Liver (tissue), 8 donors: ENCODE measurements at regions not wholly inside any gene's neighbourhood (a gene's known extent, or its start where the extent isn't known, plus 50 kb on each side); places are given as distances from the start of the nearest gene placed in this dataset.

Source experiments
- DNase-seq: peaks from one replicate; pipeline ENCODE4 v3.0.0-alpha.2; 2017; ENCODE audit warnings: low spot score
- H3K27ac ChIP-seq, 2 donors: one replicate each; pipeline ENCODE4 v1.7.0; 2013; ENCODE audit warnings: inconsistent platforms in 2 of 2, low read length in 2 of 2, control low read depth in 1 of 2, low read depth in 1 of 2, mild to moderate bottlenecking in 1 of 2
- H3K27me3 ChIP-seq, 4 donors: one replicate each; pipeline versions ENCODE4 v1.6.1 to v1.7.0; 2013; ENCODE audit warnings: low read length in 3 of 4, inconsistent platforms in 1 of 4, mild to moderate bottlenecking in 1 of 4, moderate library complexity in 1 of 4; ENCODE audit not compliant: control insufficient read depth in 4 of 4, insufficient read depth in 4 of 4
- H3K36me3 ChIP-seq, 4 donors: one replicate each; pipeline versions ENCODE4 v1.6.1 to v1.7.0; 2013; ENCODE audit warnings: low read length in 3 of 4, mild to moderate bottlenecking in 3 of 4, low read depth in 1 of 4, moderate library complexity in 1 of 4; ENCODE audit not compliant: control insufficient read depth in 4 of 4, insufficient read depth in 3 of 4
- H3K4me1 ChIP-seq, 4 donors: one replicate each; pipeline versions ENCODE4 v1.6.1 to v1.7.0; 2013; ENCODE audit warnings: low read length in 3 of 4, mild to moderate bottlenecking in 3 of 4, moderate library complexity in 1 of 4; ENCODE audit not compliant: control insufficient read depth in 4 of 4, insufficient read depth in 4 of 4
- H3K4me3 ChIP-seq, 3 donors: one replicate each; pipeline versions ENCODE4 v1.6.1 to v1.7.0; 2013; ENCODE audit warnings: low read length in 3 of 3, control low read depth in 1 of 3, low read depth in 1 of 3, mild to moderate bottlenecking in 1 of 3
- H3K9ac ChIP-seq, 2 donors: one replicate each; pipeline ENCODE4 v1.7.0; 2013; ENCODE audit warnings: low read length in 2 of 2, mild to moderate bottlenecking in 2 of 2, moderate library complexity in 2 of 2, control low read depth in 1 of 2, low read depth in 1 of 2
- H3K9me3 ChIP-seq, 4 donors: one replicate each; pipeline versions ENCODE4 v1.6.1 to v1.7.0; 2013; ENCODE audit warnings: low read length in 3 of 4; ENCODE audit not compliant: control insufficient read depth in 4 of 4
- CTCF ChIP-seq: fragments of 150-350 bp; IDR thresholded peaks from 2 replicates; pipeline ENCODE4 v1.5.1; 2017; ENCODE audit warnings: improper control_type of control experiment, low read depth, low read length; ENCODE audit not compliant: missing input control
- EGR1 ChIP-seq, 2 donors: IDR thresholded peaks; 2 replicates each; pipeline ENCODE4 v1.6.1; 2016 to 2018; ENCODE audit warnings: antibody characterized with exemption in 2 of 2, low read depth in 2 of 2
- FOXA1 ChIP-seq: IDR thresholded peaks from 2 replicates; pipeline ENCODE4 v1.6.1; 2016; ENCODE audit warnings: antibody characterized with exemption
- FOXA2 ChIP-seq: IDR thresholded peaks from 2 replicates; pipeline ENCODE4 v1.6.1; 2016; ENCODE audit warnings: antibody characterized with exemption
- GABPA ChIP-seq, 2 donors: IDR thresholded peaks in 1 of 2; conservative IDR thresholded peaks in 1 of 2; 2 replicates each; pipeline ENCODE4 v1.6.1; 2016; ENCODE audit warnings: antibody characterized with exemption in 2 of 2, mild to moderate bottlenecking in 1 of 2, moderate library complexity in 1 of 2
- HNF4G ChIP-seq: IDR thresholded peaks from 2 replicates; pipeline ENCODE4 v1.6.1; 2016; ENCODE audit warnings: antibody characterized with exemption
- JUND ChIP-seq, 2 donors: IDR thresholded peaks; 2 replicates each; pipeline ENCODE4 v1.6.1; 2016; ENCODE audit warnings: antibody characterized with exemption in 2 of 2
- MAX ChIP-seq: IDR thresholded peaks from 2 replicates; pipeline ENCODE4 v1.6.1; 2016; ENCODE audit warnings: antibody characterized with exemption
- NR2F2 ChIP-seq: IDR thresholded peaks from 2 replicates; pipeline ENCODE4 v1.6.1; 2016; ENCODE audit warnings: antibody characterized with exemption
- RXRA ChIP-seq, 2 donors: IDR thresholded peaks; 2 replicates each; pipeline ENCODE4 v1.6.1; 2017 to 2018; ENCODE audit warnings: antibody characterized with exemption in 2 of 2, mild to moderate bottlenecking in 1 of 2
- SP1 ChIP-seq: IDR thresholded peaks from 2 replicates; pipeline ENCODE4 v1.6.1; 2018; ENCODE audit warnings: antibody characterized with exemption, mild to moderate bottlenecking
- TAF1 ChIP-seq: conservative IDR thresholded peaks from 2 replicates; pipeline ENCODE4 v1.6.1; 2016; ENCODE audit warnings: antibody characterized with exemption, mild to moderate bottlenecking
- YY1 ChIP-seq: IDR thresholded peaks from 2 replicates; pipeline ENCODE4 v1.6.1; 2016; ENCODE audit warnings: antibody characterized with exemption, mild to moderate bottlenecking
- WGBS: extraction: QIAGEN DNeasy Blood & Tissue Kit; methylation state at CpG from one replicate; pipeline ENCODE4 v1.1.7; 2013; 5-methylcytosine and 5-hydroxymethylcytosine counted together
- TF ChIP-seq, protein P1 (sequence below): IDR thresholded peaks from 2 replicates; pipeline ENCODE4 v1.6.1; 2016; ENCODE audit warnings: antibody characterized with exemption
- TF ChIP-seq, protein P2 (sequence below): IDR thresholded peaks from 2 replicates; pipeline ENCODE4 v1.6.1; 2016; ENCODE audit warnings: antibody characterized with exemption, mild to moderate bottlenecking
- donor health status: healthy.
- donor health status: healthy.
- donor health status: healthy.
- donor health status: healthy.
- donor health status: healthy.

DNA sequence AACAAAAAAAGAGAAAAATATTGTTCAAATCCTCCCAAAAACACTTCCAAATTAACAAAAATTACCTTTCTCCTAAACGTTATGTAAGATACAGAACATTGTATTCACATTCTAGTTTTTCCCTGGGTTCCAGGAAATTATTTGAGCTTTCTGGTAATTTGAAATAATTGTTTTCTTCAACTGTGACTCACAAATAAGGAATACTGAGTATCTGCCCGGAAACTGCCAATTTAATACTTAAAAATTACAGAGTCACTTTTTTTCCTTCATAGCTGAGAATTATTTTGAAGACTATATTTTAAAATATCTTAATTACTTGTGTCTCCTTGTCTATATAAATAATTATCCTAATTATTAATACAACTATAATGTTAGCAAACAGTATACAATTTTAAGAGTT lies 709.0 kb upstream of the ARGLU1 start:
- TF ChIP-seq RXRA (IDR thresholded peaks at IDR 0.05), result no peak
- TF ChIP-seq TAF1, result no peak
- H3K9ac ChIP-seq, result no peak overlapping the region
- 62% methylated on average over 2 of the region's 2 CpGs for WGBS

GRCh38 chr13:107275945-107276614 lies 708.1 kb upstream of the ARGLU1 start:
- Histone ChIP-seq H3K27ac (no peak overlapping the region), H3K27me3 (no peaks in the 10 kb centered on the region), H3K4me1 (no peaks in the 10 kb centered on the region), H3K36me3 (no peaks in the 10 kb centered on the region), H3K4me3 (no peak overlapping the region), H3K9ac (no peak overlapping the region), H3K9me3 (peaks cover 0 to 1% (median 0%) of the 10 kb centered on the region in 4 donors)
- TF ChIP-seq YY1 (no peak), NR2F2 (no peak), GABPA (IDR thresholded peaks at IDR 0.05 in 1 of 2, conservative IDR thresholded peaks at IDR 0.05 in 1 of 2) (no peak), HNF4G (no peak)
- TF ChIP-seq, protein P1, sequence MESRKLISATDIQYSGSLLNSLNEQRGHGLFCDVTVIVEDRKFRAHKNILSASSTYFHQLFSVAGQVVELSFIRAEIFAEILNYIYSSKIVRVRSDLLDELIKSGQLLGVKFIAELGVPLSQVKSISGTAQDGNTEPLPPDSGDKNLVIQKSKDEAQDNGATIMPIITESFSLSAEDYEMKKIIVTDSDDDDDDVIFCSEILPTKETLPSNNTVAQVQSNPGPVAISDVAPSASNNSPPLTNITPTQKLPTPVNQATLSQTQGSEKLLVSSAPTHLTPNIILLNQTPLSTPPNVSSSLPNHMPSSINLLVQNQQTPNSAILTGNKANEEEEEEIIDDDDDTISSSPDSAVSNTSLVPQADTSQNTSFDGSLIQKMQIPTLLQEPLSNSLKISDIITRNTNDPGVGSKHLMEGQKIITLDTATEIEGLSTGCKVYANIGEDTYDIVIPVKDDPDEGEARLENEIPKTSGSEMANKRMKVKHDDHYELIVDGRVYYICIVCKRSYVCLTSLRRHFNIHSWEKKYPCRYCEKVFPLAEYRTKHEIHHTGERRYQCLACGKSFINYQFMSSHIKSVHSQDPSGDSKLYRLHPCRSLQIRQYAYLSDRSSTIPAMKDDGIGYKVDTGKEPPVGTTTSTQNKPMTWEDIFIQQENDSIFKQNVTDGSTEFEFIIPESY, result no peak
- DNase-seq, result no peak
- 65% methylated on average over 6 of the region's 6 CpGs for WGBS

More for the DNA sequence above, 709.0 kb upstream of the ARGLU1 start:
- H3K36me3 ChIP-seq, result no peaks in the 10 kb centered on the region
- no peaks in the 10 kb centered on the region for H3K4me1 ChIP-seq
- H3K27ac ChIP-seq, result no peak overlapping the region
- no peak overlapping the region for H3K4me3 ChIP-seq
- no peaks in the 10 kb centered on the region for H3K27me3 ChIP-seq
- no peaks in the 10 kb centered on the region for H3K9me3 ChIP-seq
- DNase-seq, result no peak

DNA sequence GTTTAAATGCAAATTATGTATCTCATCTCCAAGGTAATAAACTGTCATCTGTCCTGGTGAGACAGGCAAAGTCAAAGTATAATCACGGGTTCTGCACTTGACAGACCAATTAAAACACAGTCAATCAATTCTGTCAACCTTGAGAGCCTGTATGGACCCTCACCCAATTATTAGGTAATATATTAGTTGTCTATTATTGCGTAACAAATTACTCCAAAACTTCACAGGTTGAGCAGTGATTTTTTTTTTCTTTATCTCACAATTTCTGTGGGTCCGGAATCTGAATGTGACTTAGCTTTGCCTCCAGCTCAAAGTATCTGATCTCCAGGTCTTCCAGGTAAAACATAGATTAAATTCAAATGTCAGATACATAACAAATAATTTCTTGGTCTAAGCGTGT lies 707.4 kb upstream of the ARGLU1 start:
- 67% methylated on average over 4 of the region's 4 CpGs for WGBS
- Histone ChIP-seq H3K4me1 (no peaks in the 10 kb centered on the region), H3K27ac (no peak overlapping the region), H3K27me3 (no peaks in the 10 kb centered on the region), H3K4me3 (no peak overlapping the region), H3K9ac (no peak overlapping the region), H3K9me3 (peaks cover 0 to 2% (median 0%) of the 10 kb centered on the region in 4 donors), H3K36me3 (no peaks in the 10 kb centered on the region)
- TF ChIP-seq NR2F2, result no peak
- no peak for TF ChIP-seq RXRA (IDR thresholded peaks at IDR 0.05)
- no peak for TF ChIP-seq SP1
- no peak for TF ChIP-seq JUND (IDR thresholded peaks at IDR 0.05)
- TF ChIP-seq FOXA1, result no peak
- TF ChIP-seq, protein P1, result no peak
- TF ChIP-seq MAX, result no peak
- TF ChIP-seq EGR1 (IDR thresholded peaks at IDR 0.05; ENCODE audit: low read depth in 2 of 2), result no peak
- TF ChIP-seq FOXA2, result no peak
- TF ChIP-seq CTCF, result no peak
- TF ChIP-seq, protein P2, sequence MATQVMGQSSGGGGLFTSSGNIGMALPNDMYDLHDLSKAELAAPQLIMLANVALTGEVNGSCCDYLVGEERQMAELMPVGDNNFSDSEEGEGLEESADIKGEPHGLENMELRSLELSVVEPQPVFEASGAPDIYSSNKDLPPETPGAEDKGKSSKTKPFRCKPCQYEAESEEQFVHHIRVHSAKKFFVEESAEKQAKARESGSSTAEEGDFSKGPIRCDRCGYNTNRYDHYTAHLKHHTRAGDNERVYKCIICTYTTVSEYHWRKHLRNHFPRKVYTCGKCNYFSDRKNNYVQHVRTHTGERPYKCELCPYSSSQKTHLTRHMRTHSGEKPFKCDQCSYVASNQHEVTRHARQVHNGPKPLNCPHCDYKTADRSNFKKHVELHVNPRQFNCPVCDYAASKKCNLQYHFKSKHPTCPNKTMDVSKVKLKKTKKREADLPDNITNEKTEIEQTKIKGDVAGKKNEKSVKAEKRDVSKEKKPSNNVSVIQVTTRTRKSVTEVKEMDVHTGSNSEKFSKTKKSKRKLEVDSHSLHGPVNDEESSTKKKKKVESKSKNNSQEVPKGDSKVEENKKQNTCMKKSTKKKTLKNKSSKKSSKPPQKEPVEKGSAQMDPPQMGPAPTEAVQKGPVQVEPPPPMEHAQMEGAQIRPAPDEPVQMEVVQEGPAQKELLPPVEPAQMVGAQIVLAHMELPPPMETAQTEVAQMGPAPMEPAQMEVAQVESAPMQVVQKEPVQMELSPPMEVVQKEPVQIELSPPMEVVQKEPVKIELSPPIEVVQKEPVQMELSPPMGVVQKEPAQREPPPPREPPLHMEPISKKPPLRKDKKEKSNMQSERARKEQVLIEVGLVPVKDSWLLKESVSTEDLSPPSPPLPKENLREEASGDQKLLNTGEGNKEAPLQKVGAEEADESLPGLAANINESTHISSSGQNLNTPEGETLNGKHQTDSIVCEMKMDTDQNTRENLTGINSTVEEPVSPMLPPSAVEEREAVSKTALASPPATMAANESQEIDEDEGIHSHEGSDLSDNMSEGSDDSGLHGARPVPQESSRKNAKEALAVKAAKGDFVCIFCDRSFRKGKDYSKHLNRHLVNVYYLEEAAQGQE, result no peak
- no peak for DNase-seq
